OCI-LY3 (cell line): ENCODE measurements at regions not wholly inside any gene's neighbourhood (a gene's known extent, or its start where the extent isn't known, plus 50 kb on each side); places are given as distances from the start of the nearest gene placed in this dataset.

Experiments used
- CTCF ChIP-seq: fragments of 200-600, 300-600 bp; sonication (generic); IDR thresholded peaks from 2 replicates; pipeline ENCODE4 v1.5.1; 2014; ENCODE audit warnings: antibody characterized with exemption, low read length, low read depth
- EZH2phosphoT487 ChIP-seq: fragments of 200-600 bp; shearing (Covaris generic); IDR thresholded peaks from 2 replicates; pipeline ENCODE4 v1.6.1; 2018; ENCODE audit warnings: antibody characterized with exemption, mixed run types, low read depth

- TF ChIP-seq CTCF (no peak), EZH2phosphoT487 (no peak)
These were observed 142.9 kb upstream of the IL12A start for GRCh38 chr3:159845737-159846136.
